ENCODE measurements at regions not wholly inside any gene's neighbourhood (a gene's known extent, or its start where the extent isn't known, plus 50 kb on each side); places are given as distances from the start of the nearest gene placed in this dataset.

GRCh38 chr4:163588532-163588931 lies 94.0 kb downstream of the TMA16 start:
- TF ChIP-seq CTCF (conservative IDR thresholded peaks at IDR 0.05; ENCODE audit: low read length) (no peak), EZH2phosphoT487 (IDR thresholded peaks at IDR 0.05; ENCODE audit: borderline replicate concordance, low read depth, low read length) (no peak)

All from OCI-LY7 (cell line).